SK-N-SH (cell line): ENCODE measurements at regions not wholly inside any gene's neighbourhood (a gene's known extent, or its start where the extent isn't known, plus 50 kb on each side); places are given as distances from the start of the nearest gene placed in this dataset.

Source experiments
- CTCF ChIA-PET: fragments of 300-600, 350-600 bp; formaldehyde crosslinking; extraction: SDS; loops from one replicate; lab custom pipeline; 2021; lab: Yijun Ruan, JAX
- POLR2A ChIA-PET: fragments of 350-600 bp; sonication (Branson Sonifier 250); formaldehyde crosslinking; extraction: SDS; loops from one replicate; lab custom pipeline; 2020; ENCODE audit warnings: antibody characterized with exemption, inconsistent platforms; lab: Yijun Ruan, JAX
- DNase-seq: peaks from one replicate; pipeline ENCODE4 v3.0.0; 2012
- H2AFZ ChIP-seq: fragments of 200-600 bp; sonication (generic); 2 replicates; pipeline ENCODE4 v1.8.1; 2016; ENCODE audit warnings: antibody characterized with exemption, mild to moderate bottlenecking, low read depth
- H3F3A ChIP-seq: fragments of 200-600 bp; sonication (generic); replicated peaks from 2 replicates; pipeline ENCODE3; 2016; ENCODE audit warnings: antibody characterized with exemption, mild to moderate bottlenecking; ENCODE audit not compliant: insufficient read depth
- H3K27ac ChIP-seq, 2 experiments: fragments of 200-500 bp in 1 of 2; fragments of 200-600 bp in 1 of 2; sonication (Bioruptor generic) in 1 of 2; sonication (generic), shearing (Covaris generic) in 1 of 2; 2 replicates each; pipeline versions ENCODE4 v1.5.1 to v1.6.1; 2014 to 2016; ENCODE audit warnings: low read depth in 2 of 2, inconsistent platforms in 1 of 2, low read length in 1 of 2, mild to moderate bottlenecking in 1 of 2, mixed read lengths in 1 of 2
- H3K27me3 ChIP-seq: fragments of 200-600 bp; sonication (generic), shearing (Covaris generic); 2 replicates; pipeline ENCODE4 v1.6.1; 2016; ENCODE audit warnings: mixed run types; ENCODE audit not compliant: insufficient read depth
- H3K36me3 ChIP-seq, 2 experiments: fragments of 200-500 bp in 1 of 2; fragments of 200-600 bp in 1 of 2; sonication (Bioruptor generic) in 1 of 2; sonication (generic) in 1 of 2; replicated peaks in 1 of 2; 2 replicates each; pipeline versions ENCODE3 to v1.5.1; 2014 to 2016; ENCODE audit warnings: low read length in 1 of 2, mild to moderate bottlenecking in 1 of 2; ENCODE audit not compliant: insufficient read depth in 2 of 2, control insufficient read depth in 1 of 2
- H3K4me1 ChIP-seq, 2 experiments: fragments of 200-500 bp in 1 of 2; fragments of 200-600 bp in 1 of 2; sonication (Bioruptor generic) in 1 of 2; sonication (generic), shearing (Covaris generic) in 1 of 2; 2 replicates each; pipeline versions ENCODE4 v1.5.1 to v1.6.1; 2014 to 2016; ENCODE audit warnings: low read depth in 1 of 2, low read length in 1 of 2, mixed run types in 1 of 2; ENCODE audit not compliant: insufficient read depth in 2 of 2, control insufficient read depth in 1 of 2
- H3K4me2 ChIP-seq: fragments of 200-600 bp; sonication (generic), shearing (Covaris generic); 2 replicates; pipeline ENCODE4 v1.6.1; 2017; ENCODE audit warnings: mixed run types
- H3K4me3 ChIP-seq, 2 experiments: fragments of 200-500 bp in 1 of 2; fragments of 200-600 bp in 1 of 2; sonication (Bioruptor generic) in 1 of 2; sonication (generic), shearing (Covaris generic) in 1 of 2; 2 replicates each; pipeline versions ENCODE4 v1.5.1 to v1.8.1; 2014 to 2016; ENCODE audit warnings: low read depth in 2 of 2, inconsistent platforms in 1 of 2, low read length in 1 of 2, mild to moderate bottlenecking in 1 of 2, mixed read lengths in 1 of 2, moderate library complexity in 1 of 2
- H3K79me2 ChIP-seq: fragments of 200-600 bp; sonication (generic); 2 replicates; pipeline ENCODE4 v1.8.1; 2017; ENCODE audit warnings: mild to moderate bottlenecking; ENCODE audit not compliant: insufficient read depth
- H3K9ac ChIP-seq: fragments of 200-600 bp; sonication (generic); 2 replicates; pipeline ENCODE4 v1.6.1; 2017; ENCODE audit warnings: mixed run types
- H3K9me2 ChIP-seq: fragments of 200-600 bp; sonication (generic); 2 replicates; pipeline ENCODE4 v1.6.1; 2017; ENCODE audit warnings: mixed run types
- H3K9me3 ChIP-seq: fragments of 200-600 bp; sonication (generic); 2 replicates; pipeline ENCODE4 v1.6.1; 2017; ENCODE audit warnings: mixed run types, mild to moderate bottlenecking, moderate library complexity
- H4K20me1 ChIP-seq: fragments of 200-600 bp; sonication (generic); 2 replicates; pipeline ENCODE4 v1.6.1; 2017; ENCODE audit warnings: mild to moderate bottlenecking, mixed run types; ENCODE audit not compliant: insufficient read depth
- CHD2 ChIP-seq: fragments of 150-350 bp; IDR thresholded peaks from 2 replicates; pipeline ENCODE4 v1.6.1; 2018; ENCODE audit warnings: low read length; ENCODE audit not compliant: partially characterized antibody
- ELF1 ChIP-seq: IDR thresholded peaks from 2 replicates; pipeline ENCODE4 v1.4.0; 2012
- EZH2phosphoT487 ChIP-seq: fragments of 200-600 bp; sonication (generic); IDR thresholded peaks from 2 replicates; pipeline ENCODE4 v1.6.1; 2017; ENCODE audit warnings: low read depth, mixed run types, mild to moderate bottlenecking, antibody characterized with exemption, moderate library complexity, borderline replicate concordance
- FOSL2 ChIP-seq: IDR thresholded peaks from 2 replicates; pipeline ENCODE4 v1.4.0; 2012; ENCODE audit warnings: low read depth, mild to moderate bottlenecking, moderate library complexity, borderline replicate concordance
- GATA2 ChIP-seq: sonication (generic); formaldehyde crosslinking; IDR thresholded peaks from 2 replicates; pipeline ENCODE4 v1.5.0; 2020; ENCODE audit warnings: mild to moderate bottlenecking, missing genetic modification reagents
- IRF3 ChIP-seq: fragments of 150-350 bp; IDR thresholded peaks from 2 replicates; pipeline ENCODE4 v1.6.1; 2016; ENCODE audit warnings: mild to moderate bottlenecking, low read depth, low read length
- JUND ChIP-seq: IDR thresholded peaks from 2 replicates; pipeline ENCODE4 v1.4.0; 2012
- MAX ChIP-seq: IDR thresholded peaks from 2 replicates; pipeline ENCODE4 v1.4.0; 2012; ENCODE audit warnings: low read depth
- MEF2A ChIP-seq: IDR thresholded peaks from 2 replicates; pipeline ENCODE4 v1.4.0; 2012; ENCODE audit warnings: low read depth, borderline replicate concordance
- NFIC ChIP-seq: IDR thresholded peaks from 2 replicates; pipeline ENCODE4 v1.4.0; 2012; ENCODE audit warnings: borderline replicate concordance
- POLR2AphosphoS5 ChIP-seq: IDR thresholded peaks from 2 replicates; pipeline ENCODE4 v1.6.1; 2012; ENCODE audit warnings: low read depth, low read length
- RAD21 ChIP-seq: IDR thresholded peaks from 2 replicates; pipeline ENCODE4 v1.6.1; 2012; ENCODE audit warnings: mild to moderate bottlenecking, low read length
- TEAD4 ChIP-seq: IDR thresholded peaks from 2 replicates; pipeline ENCODE4 v1.4.0; 2012; ENCODE audit warnings: mild to moderate bottlenecking, borderline replicate concordance; ENCODE audit not compliant: insufficient read depth
- WGBS: methylation state at CpG from one replicate; pipeline ENCODE4 v1.1.6; 2017; ENCODE audit warnings: low lambda C conversion rate; 5-methylcytosine and 5-hydroxymethylcytosine counted together
- TF ChIP-seq, protein P1 (sequence below): fragments of 150-350 bp; IDR thresholded peaks from 2 replicates; pipeline ENCODE4 v1.6.1; 2017; ENCODE audit warnings: antibody characterized with exemption, low read length, low read depth, borderline replicate concordance
- TF ChIP-seq, protein P2 (sequence below): fragments of 200-600 bp; sonication (generic); IDR thresholded peaks from 2 replicates; pipeline ENCODE4 v1.6.1; 2017; ENCODE audit warnings: antibody characterized with exemption, mild to moderate bottlenecking, moderate library complexity

DNA sequence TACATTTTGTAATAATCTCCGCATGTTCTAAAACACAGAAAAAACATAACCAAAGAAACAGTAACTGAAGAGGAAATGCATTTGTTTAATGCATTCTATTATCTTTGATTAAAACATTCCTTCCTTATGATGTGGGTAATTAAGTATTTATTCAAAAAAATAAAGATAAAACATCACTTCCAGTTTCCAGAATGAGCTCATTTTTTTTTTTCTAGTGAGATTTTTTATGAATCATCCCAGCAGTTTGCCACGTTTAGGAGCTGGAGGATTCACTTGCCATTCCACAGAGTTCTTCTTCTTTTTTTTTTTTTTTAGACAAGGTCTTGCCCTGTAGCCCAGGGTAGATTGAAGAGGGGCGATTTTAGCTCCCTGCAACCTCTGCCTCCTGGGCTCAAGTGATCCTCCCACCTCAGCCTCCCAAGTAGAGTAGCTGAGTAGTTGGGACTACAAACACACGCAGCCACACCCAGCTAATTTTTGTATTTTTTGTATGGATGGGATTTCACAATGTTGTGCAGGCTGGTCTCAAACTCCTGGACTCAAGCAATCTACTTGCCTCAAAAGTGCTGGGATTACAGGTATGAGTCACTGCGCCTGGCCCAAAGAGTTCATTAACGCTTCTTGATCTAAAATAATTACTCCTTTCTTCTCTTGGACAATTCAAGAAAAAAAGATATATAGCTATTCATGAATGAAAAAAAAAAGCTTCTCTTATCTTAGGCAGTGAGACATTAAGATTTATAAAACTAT is 177.3 kb downstream of the DKK1 start:
- H3K9me3 ChIP-seq: no peaks in the 10 kb centered on the region
- H3K9me2 ChIP-seq: no peaks in the 10 kb centered on the region
- no peak for DNase-seq
- H3K27me3 ChIP-seq: no peaks in the 10 kb centered on the region
- H3F3A ChIP-seq: peaks cover 26% of the 10 kb centered on the region
- H4K20me1 ChIP-seq: no peaks in the 10 kb centered on the region
- no peak overlapping the region for H3K9ac ChIP-seq
- ChIA-PET POLR2A (no interaction called here), CTCF (interaction anchor here (0.8 to 9.5 kb wide), 5 partner anchors 113 to 290 kb away, joined by 3 to 185 read pairs (median 3); partner anchors contain the start of gene DKK1)
- peaks cover 7 to 9% of the 10 kb centered on the region in 2 experiments; a peak in 2 of 4 replicates for H3K4me1 ChIP-seq
- 76% methylated on average over 6 of the region's 6 CpGs for WGBS
- no peak overlapping the region for H3K4me3 ChIP-seq
- no peaks in the 10 kb centered on the region for H3K36me3 ChIP-seq
- TF ChIP-seq FOSL2 (peak; percentile 20; the same call in 1 of the 2 replicates), JUND (peak; percentile 3; the same call in 1 of the 2 replicates), MAX (no peak)
- peak overlapping the region in 1 of 2 experiments; percentile 47; a peak in 2 of 4 replicates for H3K27ac ChIP-seq
- H2AFZ ChIP-seq: peak overlapping the region; percentile 54
- no peaks in the 10 kb centered on the region for H3K79me2 ChIP-seq
- peak overlapping the region; percentile 37 for H3K4me2 ChIP-seq

DNA sequence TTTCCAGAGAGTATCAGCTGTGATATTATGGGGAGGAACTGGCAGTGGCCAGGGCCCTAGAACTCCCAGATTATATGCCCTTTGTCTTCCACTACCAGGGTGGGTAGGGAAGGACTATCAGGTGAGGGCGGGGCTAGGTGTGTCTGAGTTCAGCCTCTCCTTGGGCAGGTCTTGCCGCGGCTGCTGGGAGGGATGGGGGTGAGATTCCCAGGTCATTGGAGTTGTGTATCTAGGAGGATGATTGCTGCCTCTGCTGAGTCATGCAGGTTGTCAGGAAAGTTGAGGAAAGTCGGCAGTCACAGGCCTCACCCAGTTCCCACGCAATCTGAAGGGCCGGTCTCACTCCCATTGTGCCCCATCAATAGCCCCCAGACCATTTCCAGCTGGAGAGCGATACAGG is 185.2 kb downstream of the DKK1 start:
- Histone ChIP-seq H3K36me3 (no peaks in the 10 kb centered on the region), H3K79me2 (no peaks in the 10 kb centered on the region), H3K9ac (no peak overlapping the region), H3K9me3 (no peaks in the 10 kb centered on the region), H2AFZ (no peak overlapping the region), H3K27me3 (no peaks in the 10 kb centered on the region), H3K4me3 (no peak overlapping the region), H3K9me2 (no peaks in the 10 kb centered on the region), H3K4me1 (peaks cover 0 to 2% of the 10 kb centered on the region in 2 experiments; a peak in 1 of 4 replicates), H3K4me2 (no peak overlapping the region), H3F3A (peaks cover 5% of the 10 kb centered on the region), H3K27ac (no peak overlapping the region), H4K20me1 (no peaks in the 10 kb centered on the region)
- no peak for DNase-seq
- WGBS: 87% methylated on average over 7 of the region's 7 CpGs
- TF ChIP-seq ELF1 (no peak), TEAD4 (no peak), GATA2 (CRISPR knock-in tag) (no peak), IRF3 (no peak), CHD2 (no peak), RAD21 (no peak), NFIC (no peak), POLR2AphosphoS5 (no peak), EZH2phosphoT487 (no peak), MEF2A (no peak)
- TF ChIP-seq, protein P1, sequence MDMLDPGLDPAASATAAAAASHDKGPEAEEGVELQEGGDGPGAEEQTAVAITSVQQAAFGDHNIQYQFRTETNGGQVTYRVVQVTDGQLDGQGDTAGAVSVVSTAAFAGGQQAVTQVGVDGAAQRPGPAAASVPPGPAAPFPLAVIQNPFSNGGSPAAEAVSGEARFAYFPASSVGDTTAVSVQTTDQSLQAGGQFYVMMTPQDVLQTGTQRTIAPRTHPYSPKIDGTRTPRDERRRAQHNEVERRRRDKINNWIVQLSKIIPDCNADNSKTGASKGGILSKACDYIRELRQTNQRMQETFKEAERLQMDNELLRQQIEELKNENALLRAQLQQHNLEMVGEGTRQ: no peak
- TF ChIP-seq, protein P2, sequence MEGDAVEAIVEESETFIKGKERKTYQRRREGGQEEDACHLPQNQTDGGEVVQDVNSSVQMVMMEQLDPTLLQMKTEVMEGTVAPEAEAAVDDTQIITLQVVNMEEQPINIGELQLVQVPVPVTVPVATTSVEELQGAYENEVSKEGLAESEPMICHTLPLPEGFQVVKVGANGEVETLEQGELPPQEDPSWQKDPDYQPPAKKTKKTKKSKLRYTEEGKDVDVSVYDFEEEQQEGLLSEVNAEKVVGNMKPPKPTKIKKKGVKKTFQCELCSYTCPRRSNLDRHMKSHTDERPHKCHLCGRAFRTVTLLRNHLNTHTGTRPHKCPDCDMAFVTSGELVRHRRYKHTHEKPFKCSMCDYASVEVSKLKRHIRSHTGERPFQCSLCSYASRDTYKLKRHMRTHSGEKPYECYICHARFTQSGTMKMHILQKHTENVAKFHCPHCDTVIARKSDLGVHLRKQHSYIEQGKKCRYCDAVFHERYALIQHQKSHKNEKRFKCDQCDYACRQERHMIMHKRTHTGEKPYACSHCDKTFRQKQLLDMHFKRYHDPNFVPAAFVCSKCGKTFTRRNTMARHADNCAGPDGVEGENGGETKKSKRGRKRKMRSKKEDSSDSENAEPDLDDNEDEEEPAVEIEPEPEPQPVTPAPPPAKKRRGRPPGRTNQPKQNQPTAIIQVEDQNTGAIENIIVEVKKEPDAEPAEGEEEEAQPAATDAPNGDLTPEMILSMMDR: no peak
- ChIA-PET POLR2A (no interaction called here), CTCF (interaction anchor here (1.4 kb wide), 1 partner anchor 11 kb away, joined by 5 read pairs; no protein-coding TSS in a partner anchor)
